SIG-M5 (cell line): ENCODE measurements at regions not wholly inside any gene's neighbourhood (a gene's known extent, or its start where the extent isn't known, plus 50 kb on each side); places are given as distances from the start of the nearest gene placed in this dataset.

Source experiments
- DNase-seq: peaks from one replicate; lab custom pipeline; 2025; lab: John Stamatoyannopoulos, UW

- no peak for DNase-seq
These were observed 86.5 kb upstream of the TNFAIP3 start for GRCh38 chr6:137780447-137781034.

GRCh38 chr6:137781639-137782038, 85.4 kb upstream of the TNFAIP3 start:
- no peak for DNase-seq

- no peak for DNase-seq
These were observed 84.7 kb upstream of the TNFAIP3 start for GRCh38 chr6:137782166-137783039.

- DNase-seq: no peak
These were observed 83.3 kb upstream of the TNFAIP3 start for GRCh38 chr6:137783710-137784109.

- DNase-seq: no peak
These were observed 82.5 kb upstream of the TNFAIP3 start for GRCh38 chr6:137784583-137784982.

- DNase-seq: no peak
These were observed 80.0 kb upstream of the TNFAIP3 start for GRCh38 chr6:137787016-137787415.

- DNase-seq: no peak
These were observed 78.8 kb upstream of the TNFAIP3 start for GRCh38 chr6:137788248-137788647.

GRCh38 chr6:137791281-137792159, 75.5 kb upstream of the TNFAIP3 start:
- no peak for DNase-seq

- no peak for DNase-seq
These were observed 74.7 kb upstream of the TNFAIP3 start for GRCh38 chr6:137792160-137793033.

GRCh38 chr6:137793805-137794515, 73.1 kb upstream of the TNFAIP3 start:
- no peak for DNase-seq

- no peak for DNase-seq
These were observed 72.4 kb upstream of the TNFAIP3 start for GRCh38 chr6:137794516-137795201.

GRCh38 chr6:137795501-137795900, 71.6 kb upstream of the TNFAIP3 start:
- no peak for DNase-seq

GRCh38 chr6:137798261-137798660, 68.8 kb upstream of the TNFAIP3 start:
- no peak for DNase-seq

- no peak for DNase-seq
These were observed 68.2 kb upstream of the TNFAIP3 start for GRCh38 chr6:137798846-137799245.

- DNase-seq: no peak
These were observed 67.0 kb upstream of the TNFAIP3 start for GRCh38 chr6:137799950-137800568.

- no peak for DNase-seq
These were observed 66.3 kb upstream of the TNFAIP3 start for GRCh38 chr6:137800762-137801161.

- DNase-seq: no peak
These were observed 65.5 kb upstream of the TNFAIP3 start for GRCh38 chr6:137801352-137802114.

- DNase-seq: no peak
These were observed 64.5 kb upstream of the TNFAIP3 start for GRCh38 chr6:137802408-137803182.
